ENCODE measurements at regions not wholly inside any gene's neighbourhood (a gene's known extent, or its start where the extent isn't known, plus 50 kb on each side); places are given as distances from the start of the nearest gene placed in this dataset.
"Not testable (repeated sequence)": the region's sequence is repeated elsewhere in the genome, so short reads cannot be mapped to it uniquely, and the experiment has no call there.

- no peak for DNase-seq (ENCODE audit: low read depth in 4 of 4, low spot score in 3 of 4)
These were observed 162.8 kb downstream of the VAPA start for GRCh38 chr18:10076502-10077030.

GRCh38 chr18:10077986-10078385 lies 164.2 kb downstream of the VAPA start:
- DNase-seq (ENCODE audit: low read depth in 4 of 4, low spot score in 3 of 4) = no peak

GRCh38 chr18:10080372-10080771 lies 166.6 kb downstream of the VAPA start:
- DNase-seq (ENCODE audit: low read depth in 4 of 4, low spot score in 3 of 4) = no peak

GRCh38 chr18:10081492-10081891 lies 167.7 kb downstream of the VAPA start:
- DNase-seq (ENCODE audit: low read depth in 4 of 4, low spot score in 3 of 4) = no peak

- DNase-seq (ENCODE audit: low read depth in 4 of 4, low spot score in 3 of 4) = no peak
These were observed 171.6 kb downstream of the VAPA start for GRCh38 chr18:10085416-10085815.

GRCh38 chr18:10085876-10086275 lies 172.1 kb downstream of the VAPA start:
- no peak for DNase-seq (ENCODE audit: low read depth in 4 of 4, low spot score in 3 of 4)

GRCh38 chr18:10086458-10087210 lies 172.8 kb downstream of the VAPA start:
- no peak for DNase-seq (ENCODE audit: low read depth in 4 of 4, low spot score in 3 of 4)

- DNase-seq (ENCODE audit: low read depth in 4 of 4, low spot score in 3 of 4) = no peak
These were observed 174.9 kb downstream of the VAPA start for GRCh38 chr18:10088734-10089133.

- DNase-seq (ENCODE audit: low read depth in 4 of 4, low spot score in 3 of 4) = no peak
These were observed 176.1 kb downstream of the VAPA start for GRCh38 chr18:10089881-10090280.

GRCh38 chr18:10090668-10091067 lies 176.9 kb downstream of the VAPA start:
- DNase-seq (ENCODE audit: low read depth in 4 of 4, low spot score in 3 of 4) = no peak

GRCh38 chr18:10093445-10093844 lies 179.6 kb downstream of the VAPA start:
- no peak for DNase-seq (ENCODE audit: low read depth in 4 of 4, low spot score in 3 of 4)

- no peak for DNase-seq (ENCODE audit: low read depth in 4 of 4, low spot score in 3 of 4)
These were observed 180.3 kb downstream of the VAPA start for GRCh38 chr18:10094154-10094553.

GRCh38 chr18:10094655-10095054 lies 180.8 kb downstream of the VAPA start:
- no peak for DNase-seq (ENCODE audit: low read depth in 4 of 4, low spot score in 3 of 4)

- no peak for DNase-seq (ENCODE audit: low read depth in 4 of 4, low spot score in 3 of 4)
These were observed 181.5 kb downstream of the VAPA start for GRCh38 chr18:10095356-10095755.

- DNase-seq (ENCODE audit: low read depth in 4 of 4, low spot score in 3 of 4) = no peak
These were observed 185.8 kb downstream of the VAPA start for GRCh38 chr18:10099539-10100140.

GRCh38 chr18:10100196-10100595 lies 186.4 kb downstream of the VAPA start:
- no peak for DNase-seq (ENCODE audit: low read depth in 4 of 4, low spot score in 3 of 4)

GRCh38 chr18:10100941-10101701 lies 187.3 kb downstream of the VAPA start:
- DNase-seq (ENCODE audit: low read depth in 4 of 4, low spot score in 3 of 4) = no peak

- DNase-seq (ENCODE audit: low read depth in 4 of 4, low spot score in 3 of 4) = no peak
These were observed 187.9 kb downstream of the VAPA start for GRCh38 chr18:10101729-10102128.

- DNase-seq (ENCODE audit: low read depth in 4 of 4, low spot score in 3 of 4) = not testable (repeated sequence)
These were observed 191.3 kb downstream of the VAPA start for GRCh38 chr18:10105118-10105517.

GRCh38 chr18:10111191-10111590 lies 197.4 kb downstream of the VAPA start:
- no peak for DNase-seq (ENCODE audit: low read depth in 4 of 4, low spot score in 3 of 4)

- no peak for DNase-seq (ENCODE audit: low read depth in 4 of 4, low spot score in 3 of 4)
These were observed 198.1 kb downstream of the VAPA start for GRCh38 chr18:10111944-10112343.
